ENCODE measurements at regions not wholly inside any gene's neighbourhood (a gene's known extent, or its start where the extent isn't known, plus 50 kb on each side); places are given as distances from the start of the nearest gene placed in this dataset.

- DNase-seq = no peak
- H3K9me3 Mint-ChIP-seq (ENCODE audit: unreplicated experiment) = peaks cover 1% of the 10 kb centered on the region
- H3K36me3 Mint-ChIP-seq (ENCODE audit: unreplicated experiment) = no peaks in the 10 kb centered on the region
- H3K4me1 Mint-ChIP-seq (ENCODE audit: low read depth, unreplicated experiment) = no peaks in the 10 kb centered on the region
- TF ChIP-seq, protein P1, sequence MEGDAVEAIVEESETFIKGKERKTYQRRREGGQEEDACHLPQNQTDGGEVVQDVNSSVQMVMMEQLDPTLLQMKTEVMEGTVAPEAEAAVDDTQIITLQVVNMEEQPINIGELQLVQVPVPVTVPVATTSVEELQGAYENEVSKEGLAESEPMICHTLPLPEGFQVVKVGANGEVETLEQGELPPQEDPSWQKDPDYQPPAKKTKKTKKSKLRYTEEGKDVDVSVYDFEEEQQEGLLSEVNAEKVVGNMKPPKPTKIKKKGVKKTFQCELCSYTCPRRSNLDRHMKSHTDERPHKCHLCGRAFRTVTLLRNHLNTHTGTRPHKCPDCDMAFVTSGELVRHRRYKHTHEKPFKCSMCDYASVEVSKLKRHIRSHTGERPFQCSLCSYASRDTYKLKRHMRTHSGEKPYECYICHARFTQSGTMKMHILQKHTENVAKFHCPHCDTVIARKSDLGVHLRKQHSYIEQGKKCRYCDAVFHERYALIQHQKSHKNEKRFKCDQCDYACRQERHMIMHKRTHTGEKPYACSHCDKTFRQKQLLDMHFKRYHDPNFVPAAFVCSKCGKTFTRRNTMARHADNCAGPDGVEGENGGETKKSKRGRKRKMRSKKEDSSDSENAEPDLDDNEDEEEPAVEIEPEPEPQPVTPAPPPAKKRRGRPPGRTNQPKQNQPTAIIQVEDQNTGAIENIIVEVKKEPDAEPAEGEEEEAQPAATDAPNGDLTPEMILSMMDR (IDR thresholded peaks at IDR 0.05; ENCODE audit: partially characterized antibody, unreplicated experiment) = no peak
- peaks cover 2% of the 10 kb centered on the region for H3K27me3 Mint-ChIP-seq (ENCODE audit: unreplicated experiment)
- no peak overlapping the region for H3K4me3 Mint-ChIP-seq (ENCODE audit: unreplicated experiment)
- H3K27ac Mint-ChIP-seq (ENCODE audit: unreplicated experiment) = no peak overlapping the region
These were observed 1030.3 kb downstream of the ROBO2 start for GRCh38 chr3:78070188-78070587.

DNA sequence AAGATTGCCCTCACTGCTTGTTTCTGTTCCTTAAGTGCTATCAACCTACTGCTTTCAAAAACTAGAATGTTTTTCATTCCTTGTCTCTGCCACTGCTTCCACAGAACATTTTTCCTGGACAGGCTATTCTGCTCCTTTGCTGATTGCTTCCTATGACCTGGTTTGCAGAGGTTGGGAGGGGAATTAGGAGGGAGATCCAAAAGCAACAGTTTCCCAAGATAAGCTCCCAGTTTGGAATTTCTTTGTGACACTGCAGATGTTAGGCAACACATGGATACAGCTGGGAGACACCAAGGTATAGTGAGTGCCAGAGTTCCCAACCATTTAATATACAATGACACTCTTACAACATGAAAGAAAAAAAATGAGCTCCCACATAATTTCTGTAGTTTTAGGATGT lies 1036.5 kb downstream of the ROBO2 start:
- Mint-ChIP-seq H3K36me3 (ENCODE audit: unreplicated experiment) (no peaks in the 10 kb centered on the region), H3K27me3 (ENCODE audit: unreplicated experiment) (peaks cover 2% of the 10 kb centered on the region), H3K4me3 (ENCODE audit: unreplicated experiment) (no peak overlapping the region), H3K9me3 (ENCODE audit: unreplicated experiment) (peaks cover 1% of the 10 kb centered on the region), H3K4me1 (ENCODE audit: low read depth, unreplicated experiment) (peaks cover 4% of the 10 kb centered on the region), H3K27ac (ENCODE audit: unreplicated experiment) (no peak overlapping the region)
- no peak for DNase-seq
- TF ChIP-seq, protein P1 (IDR thresholded peaks at IDR 0.05; ENCODE audit: partially characterized antibody, unreplicated experiment) = no peak

- no peak for DNase-seq
- Mint-ChIP-seq H3K27ac (ENCODE audit: unreplicated experiment) (no peak overlapping the region), H3K27me3 (ENCODE audit: unreplicated experiment) (no peaks in the 10 kb centered on the region), H3K36me3 (ENCODE audit: unreplicated experiment) (no peaks in the 10 kb centered on the region), H3K4me1 (ENCODE audit: low read depth, unreplicated experiment) (peaks cover 4% of the 10 kb centered on the region), H3K9me3 (ENCODE audit: unreplicated experiment) (peaks cover 1% of the 10 kb centered on the region), H3K4me3 (ENCODE audit: unreplicated experiment) (no peak overlapping the region)
- TF ChIP-seq, protein P1 (IDR thresholded peaks at IDR 0.05; ENCODE audit: partially characterized antibody, unreplicated experiment) = no peak
These were observed 1037.3 kb downstream of the ROBO2 start for GRCh38 chr3:78077178-78077577.

- no peak for DNase-seq
- H3K36me3 Mint-ChIP-seq (ENCODE audit: unreplicated experiment) = no peaks in the 10 kb centered on the region
- TF ChIP-seq, protein P1 (IDR thresholded peaks at IDR 0.05; ENCODE audit: partially characterized antibody, unreplicated experiment) = no peak
- H3K9me3 Mint-ChIP-seq (ENCODE audit: unreplicated experiment) = peaks cover 1% of the 10 kb centered on the region
- no peak overlapping the region for H3K27ac Mint-ChIP-seq (ENCODE audit: unreplicated experiment)
- no peaks in the 10 kb centered on the region for H3K27me3 Mint-ChIP-seq (ENCODE audit: unreplicated experiment)
- H3K4me3 Mint-ChIP-seq (ENCODE audit: unreplicated experiment) = no peak overlapping the region
- H3K4me1 Mint-ChIP-seq (ENCODE audit: low read depth, unreplicated experiment) = peaks cover 4% of the 10 kb centered on the region
These were observed 1037.9 kb downstream of the ROBO2 start for GRCh38 chr3:78077842-78078241.

DNA sequence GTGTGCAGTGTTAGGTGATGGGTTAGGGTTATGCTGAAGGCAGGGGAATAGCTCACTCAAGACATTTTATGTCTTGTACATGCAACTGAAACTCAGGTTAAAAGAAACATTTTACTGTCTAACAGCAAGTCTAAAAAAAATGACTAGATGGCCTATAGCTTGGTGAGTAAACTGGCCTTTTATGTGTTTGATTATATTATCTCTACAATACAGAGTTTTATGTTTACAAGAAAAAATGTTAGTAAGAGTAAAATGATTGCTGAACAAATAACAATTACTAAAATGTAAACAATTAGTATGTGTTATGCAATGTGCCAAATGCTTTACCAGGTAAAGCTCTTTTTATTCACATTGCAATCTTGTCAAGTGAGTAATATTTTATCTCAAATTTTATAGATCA lies 1039.6 kb downstream of the ROBO2 start:
- Mint-ChIP-seq H3K4me3 (ENCODE audit: unreplicated experiment) (no peak overlapping the region), H3K9me3 (ENCODE audit: unreplicated experiment) (no peaks in the 10 kb centered on the region), H3K27me3 (ENCODE audit: unreplicated experiment) (no peaks in the 10 kb centered on the region), H3K27ac (ENCODE audit: unreplicated experiment) (no peak overlapping the region), H3K36me3 (ENCODE audit: unreplicated experiment) (no peaks in the 10 kb centered on the region), H3K4me1 (ENCODE audit: low read depth, unreplicated experiment) (peaks cover 4% of the 10 kb centered on the region)
- DNase-seq = no peak
- TF ChIP-seq, protein P1 (IDR thresholded peaks at IDR 0.05; ENCODE audit: partially characterized antibody, unreplicated experiment) = no peak
